ENCODE measurements at regions not wholly inside any gene's neighbourhood (a gene's known extent, or its start where the extent isn't known, plus 50 kb on each side); places are given as distances from the start of the nearest gene placed in this dataset.

DNA sequence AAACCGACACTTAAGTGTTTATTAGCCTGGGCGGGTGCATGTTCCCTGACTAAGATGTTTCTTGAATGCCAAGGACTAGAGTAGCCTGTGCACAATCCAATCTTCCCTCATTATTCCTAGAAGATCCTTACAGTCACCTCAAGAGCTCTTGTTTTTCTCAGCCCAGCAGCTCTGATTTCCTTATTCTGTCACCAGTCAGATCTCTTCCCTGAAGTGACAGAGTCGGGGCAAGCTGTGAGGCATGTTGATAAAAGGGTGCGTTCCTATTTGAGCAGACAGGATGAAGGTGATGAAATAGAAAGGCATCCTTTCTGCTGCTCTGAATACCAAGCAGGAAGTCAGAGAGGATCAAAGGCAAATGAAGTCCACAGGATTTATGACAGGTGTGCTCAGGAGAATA, 125.6 kb upstream of the MCTP2 start (continued):
- TF ChIP-seq, protein P1, sequence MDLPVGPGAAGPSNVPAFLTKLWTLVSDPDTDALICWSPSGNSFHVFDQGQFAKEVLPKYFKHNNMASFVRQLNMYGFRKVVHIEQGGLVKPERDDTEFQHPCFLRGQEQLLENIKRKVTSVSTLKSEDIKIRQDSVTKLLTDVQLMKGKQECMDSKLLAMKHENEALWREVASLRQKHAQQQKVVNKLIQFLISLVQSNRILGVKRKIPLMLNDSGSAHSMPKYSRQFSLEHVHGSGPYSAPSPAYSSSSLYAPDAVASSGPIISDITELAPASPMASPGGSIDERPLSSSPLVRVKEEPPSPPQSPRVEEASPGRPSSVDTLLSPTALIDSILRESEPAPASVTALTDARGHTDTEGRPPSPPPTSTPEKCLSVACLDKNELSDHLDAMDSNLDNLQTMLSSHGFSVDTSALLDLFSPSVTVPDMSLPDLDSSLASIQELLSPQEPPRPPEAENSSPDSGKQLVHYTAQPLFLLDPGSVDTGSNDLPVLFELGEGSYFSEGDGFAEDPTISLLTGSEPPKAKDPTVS (IDR thresholded peaks at IDR 0.05; ENCODE audit: low read depth, low read length): no peak
- TF ChIP-seq NR2F1 (conservative IDR thresholded peaks at IDR 0.05): no peak
- no peak for TF ChIP-seq TCF3 (IDR thresholded peaks at IDR 0.05; ENCODE audit: borderline replicate concordance, insufficient read depth, low read depth, low read length)
- TF ChIP-seq RB1 (IDR thresholded peaks at IDR 0.05; ENCODE audit: borderline replicate concordance): no peak
- TF ChIP-seq ZBED1 (IDR thresholded peaks at IDR 0.05; ENCODE audit: borderline replicate concordance): no peak
- TF ChIP-seq, protein P2, sequence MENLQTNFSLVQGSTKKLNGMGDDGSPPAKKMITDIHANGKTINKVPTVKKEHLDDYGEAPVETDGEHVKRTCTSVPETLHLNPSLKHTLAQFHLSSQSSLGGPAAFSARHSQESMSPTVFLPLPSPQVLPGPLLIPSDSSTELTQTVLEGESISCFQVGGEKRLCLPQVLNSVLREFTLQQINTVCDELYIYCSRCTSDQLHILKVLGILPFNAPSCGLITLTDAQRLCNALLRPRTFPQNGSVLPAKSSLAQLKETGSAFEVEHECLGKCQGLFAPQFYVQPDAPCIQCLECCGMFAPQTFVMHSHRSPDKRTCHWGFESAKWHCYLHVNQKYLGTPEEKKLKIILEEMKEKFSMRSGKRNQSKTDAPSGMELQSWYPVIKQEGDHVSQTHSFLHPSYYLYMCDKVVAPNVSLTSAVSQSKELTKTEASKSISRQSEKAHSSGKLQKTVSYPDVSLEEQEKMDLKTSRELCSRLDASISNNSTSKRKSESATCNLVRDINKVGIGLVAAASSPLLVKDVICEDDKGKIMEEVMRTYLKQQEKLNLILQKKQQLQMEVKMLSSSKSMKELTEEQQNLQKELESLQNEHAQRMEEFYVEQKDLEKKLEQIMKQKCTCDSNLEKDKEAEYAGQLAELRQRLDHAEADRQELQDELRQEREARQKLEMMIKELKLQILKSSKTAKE (IDR thresholded peaks at IDR 0.05; ENCODE audit: low read depth, poor library complexity, severe bottlenecking): no peak

DNA sequence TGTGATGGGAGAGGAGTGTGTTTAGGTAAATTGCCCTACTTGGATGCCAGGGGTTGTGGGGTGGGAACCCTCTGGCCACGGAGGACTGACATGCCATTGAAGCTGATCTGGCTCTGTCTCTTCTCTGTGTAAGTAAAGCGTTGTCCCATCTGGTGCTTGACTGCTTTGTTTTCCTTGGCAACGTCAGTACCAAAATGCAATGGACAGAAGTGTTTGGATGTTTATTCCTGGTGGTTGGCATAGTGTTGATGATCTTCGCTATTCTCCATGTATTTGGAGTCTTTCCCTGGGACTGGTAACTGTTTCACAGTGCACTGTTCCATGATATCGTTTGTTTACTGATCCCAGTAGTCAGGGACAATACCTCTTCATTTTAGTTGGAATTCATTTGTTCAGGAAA, 130.5 kb upstream of the MCTP2 start:
- Histone ChIP-seq H3K36me3 (ENCODE audit: control insufficient read depth in 2 of 2, insufficient read depth in 2 of 2, low read length in 1 of 2) (no peaks in the 10 kb centered on the region), H3K9ac (ENCODE audit: control insufficient read depth, insufficient read depth, low read length) (no peak overlapping the region), H3K79me2 (ENCODE audit: control insufficient read depth, insufficient read depth, low read length) (no peaks in the 10 kb centered on the region), H2AFZ (ENCODE audit: control insufficient read depth, low read depth, low read length) (no peak overlapping the region), H3K4me3 (no peak overlapping the region), H3K27me3 (replicated peaks in 1 of 2; ENCODE audit: control insufficient read depth in 2 of 2, insufficient read depth in 2 of 2, low read length in 1 of 2) (no peaks in the 10 kb centered on the region), H3K27ac (ENCODE audit: control insufficient read depth, insufficient read depth) (no peak overlapping the region), H3K9me3 (replicated peaks; ENCODE audit: control insufficient read depth, insufficient read depth, low read length) (no peaks in the 10 kb centered on the region), H4K20me1 (ENCODE audit: control insufficient read depth, insufficient read depth) (no peaks in the 10 kb centered on the region), H3K4me2 (ENCODE audit: control insufficient read depth, insufficient read depth) (no peak overlapping the region), H3K4me1 (ENCODE audit: control insufficient read depth, insufficient read depth, low read length) (no peaks in the 10 kb centered on the region)
- DNase-seq (ENCODE audit: low read depth, low spot score) (no peak), FAIRE-seq (no peak), ATAC-seq (no peak)
- ChIA-PET RAD21 (ENCODE audit: unreplicated experiment) (no interaction called here), SMC1A (ENCODE audit: uncharacterized antibody, unreplicated experiment) (no interaction called here), POLR2A (no interaction called here), CTCF (no interaction called here)
- in situ Hi-C loops (cut with MboI): loop anchor here (25.0 kb wide), 1 partner anchor 1314 kb away; no protein-coding TSS in a partner anchor
- BruUV-seq (replicated peaks): no TSS peak
- WGBS (ENCODE audit: insufficient coverage, insufficient replicate concordance, low lambda C conversion rate, missing lambda C conversion rate): 19% methylated on average over 5 of the region's 5 CpGs
- intact Hi-C loops (cut with micrococcal nuclease; ENCODE audit: unreplicated experiment): no loop called here
- no peak for TF ChIP-seq IKZF1 (conservative IDR thresholded peaks at IDR 0.05)
- no peak for TF ChIP-seq POLR2AphosphoS2 (IDR thresholded peaks at IDR 0.05; ENCODE audit: low read depth, low read length)
- TF ChIP-seq, protein P3, sequence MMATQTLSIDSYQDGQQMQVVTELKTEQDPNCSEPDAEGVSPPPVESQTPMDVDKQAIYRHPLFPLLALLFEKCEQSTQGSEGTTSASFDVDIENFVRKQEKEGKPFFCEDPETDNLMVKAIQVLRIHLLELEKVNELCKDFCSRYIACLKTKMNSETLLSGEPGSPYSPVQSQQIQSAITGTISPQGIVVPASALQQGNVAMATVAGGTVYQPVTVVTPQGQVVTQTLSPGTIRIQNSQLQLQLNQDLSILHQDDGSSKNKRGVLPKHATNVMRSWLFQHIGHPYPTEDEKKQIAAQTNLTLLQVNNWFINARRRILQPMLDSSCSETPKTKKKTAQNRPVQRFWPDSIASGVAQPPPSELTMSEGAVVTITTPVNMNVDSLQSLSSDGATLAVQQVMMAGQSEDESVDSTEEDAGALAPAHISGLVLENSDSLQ (IDR thresholded peaks at IDR 0.05): no peak
- no peak for TF ChIP-seq NRF1 (conservative IDR thresholded peaks at IDR 0.05; ENCODE audit: low read depth, low read length)
- TF ChIP-seq, protein P4, sequence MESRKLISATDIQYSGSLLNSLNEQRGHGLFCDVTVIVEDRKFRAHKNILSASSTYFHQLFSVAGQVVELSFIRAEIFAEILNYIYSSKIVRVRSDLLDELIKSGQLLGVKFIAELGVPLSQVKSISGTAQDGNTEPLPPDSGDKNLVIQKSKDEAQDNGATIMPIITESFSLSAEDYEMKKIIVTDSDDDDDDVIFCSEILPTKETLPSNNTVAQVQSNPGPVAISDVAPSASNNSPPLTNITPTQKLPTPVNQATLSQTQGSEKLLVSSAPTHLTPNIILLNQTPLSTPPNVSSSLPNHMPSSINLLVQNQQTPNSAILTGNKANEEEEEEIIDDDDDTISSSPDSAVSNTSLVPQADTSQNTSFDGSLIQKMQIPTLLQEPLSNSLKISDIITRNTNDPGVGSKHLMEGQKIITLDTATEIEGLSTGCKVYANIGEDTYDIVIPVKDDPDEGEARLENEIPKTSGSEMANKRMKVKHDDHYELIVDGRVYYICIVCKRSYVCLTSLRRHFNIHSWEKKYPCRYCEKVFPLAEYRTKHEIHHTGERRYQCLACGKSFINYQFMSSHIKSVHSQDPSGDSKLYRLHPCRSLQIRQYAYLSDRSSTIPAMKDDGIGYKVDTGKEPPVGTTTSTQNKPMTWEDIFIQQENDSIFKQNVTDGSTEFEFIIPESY (IDR thresholded peaks at IDR 0.05): no peak
- no peak for TF ChIP-seq CEBPB (IDR thresholded peaks at IDR 0.05; ENCODE audit: borderline replicate concordance in 1 of 2, low read depth in 2 of 2, low read length in 2 of 2)
- TF ChIP-seq TCF12 (IDR thresholded peaks at IDR 0.05; ENCODE audit: low read depth, low read length): no peak
- TF ChIP-seq ZSCAN29 (IDR thresholded peaks at IDR 0.05): no peak
- TF ChIP-seq, protein P1 (IDR thresholded peaks at IDR 0.05; ENCODE audit: low read depth, low read length): no peak

Measured in GM12878 (cell line).